A673 (cell line): ENCODE measurements at regions not wholly inside any gene's neighbourhood (a gene's known extent, or its start where the extent isn't known, plus 50 kb on each side); places are given as distances from the start of the nearest gene placed in this dataset.

Experiments used
- BruUV-seq: library from RNA; stranded (reverse); fragments of 400-500 nt; replicated peaks from 2 replicates; lab custom pipeline; 2021; lab: Mats Ljungman, UMichigan
- CTCF ChIA-PET: fragments of 300-600 bp; sonication (Branson Sonifier 250); formaldehyde crosslinking; loops from one replicate; lab custom pipeline; 2022; ENCODE audit warnings: antibody characterized with exemption; lab: Charles Lee
- POLR2A ChIA-PET: fragments of 300-600 bp; sonication (Branson Sonifier 250); formaldehyde crosslinking; loops from one replicate; lab custom pipeline; 2022; ENCODE audit warnings: antibody characterized with exemption; ENCODE audit not compliant: low non-redundant PET; lab: Charles Lee
- DNase-seq: peaks from one replicate; pipeline ENCODE4 v3.0.0-alpha.2; 2015; ENCODE audit warnings: low spot score
- H3K27ac ChIP-seq: fragments of 200-600 bp; sonication (generic); 2 replicates; pipeline ENCODE4 v1.5.1; 2016; ENCODE audit warnings: mixed run types, low read depth, mild to moderate bottlenecking, mixed read lengths, antibody characterized with exemption, low read length; ENCODE audit not compliant: poor library complexity, severe bottlenecking
- H3K27me3 ChIP-seq: fragments of 200-600 bp; sonication (generic); replicated peaks from 2 replicates; pipeline ENCODE4 v1.6.1; 2017; ENCODE audit warnings: mixed run types, low read depth, mild to moderate bottlenecking, mixed read lengths, antibody characterized with exemption, low read length; ENCODE audit not compliant: insufficient read depth, poor library complexity
- H3K36me3 ChIP-seq: fragments of 200-600 bp; sonication (generic); 2 replicates; pipeline ENCODE4 v1.6.1; 2016; ENCODE audit warnings: mixed run types, mild to moderate bottlenecking, mixed read lengths, antibody characterized with exemption, low read length; ENCODE audit not compliant: insufficient read depth, poor library complexity, severe bottlenecking
- H3K4me1 ChIP-seq: fragments of 200-600 bp; sonication (generic); 2 replicates; pipeline ENCODE4 v1.6.1; 2017; ENCODE audit warnings: mixed run types, mild to moderate bottlenecking, mixed read lengths, antibody characterized with exemption, low read length; ENCODE audit not compliant: insufficient read depth, poor library complexity, severe bottlenecking
- H3K4me3 ChIP-seq: fragments of 200-600 bp; sonication (generic); 2 replicates; pipeline ENCODE4 v1.5.1; 2016; ENCODE audit warnings: low read depth, mixed run types, mild to moderate bottlenecking, mixed read lengths, low read length; ENCODE audit not compliant: poor library complexity, severe bottlenecking
- H3K9me3 ChIP-seq: fragments of 200-600 bp; sonication (generic); 2 replicates; pipeline ENCODE4 v1.6.1; 2016; ENCODE audit warnings: mixed run types, low read depth, mild to moderate bottlenecking, mixed read lengths, antibody characterized with exemption, low read length; ENCODE audit not compliant: poor library complexity, severe bottlenecking
- EZH2 ChIP-seq: fragments of 200-600 bp; sonication (generic); IDR thresholded peaks from 2 replicates; pipeline ENCODE4 v1.6.1; 2017; ENCODE audit warnings: borderline replicate concordance, low read depth, mild to moderate bottlenecking, mixed read lengths, antibody characterized with exemption, low read length; ENCODE audit not compliant: poor library complexity, severe bottlenecking
- intact Hi-C: fragments of 100-400 bp; cut with micrococcal nuclease; formaldehyde crosslinking; loops from one replicate; pipeline ENCODE4 v1.10.0; 2022; ENCODE audit not compliant: unreplicated experiment
- TF ChIP-seq, protein P1 (sequence below): fragments of 300-800, 200-600 bp; sonication (generic); conservative IDR thresholded peaks from 2 replicates; pipeline ENCODE4 v1.5.1; 2017; ENCODE audit warnings: low read depth, mild to moderate bottlenecking, antibody characterized with exemption, low read length, moderate library complexity, mixed read lengths

DNA sequence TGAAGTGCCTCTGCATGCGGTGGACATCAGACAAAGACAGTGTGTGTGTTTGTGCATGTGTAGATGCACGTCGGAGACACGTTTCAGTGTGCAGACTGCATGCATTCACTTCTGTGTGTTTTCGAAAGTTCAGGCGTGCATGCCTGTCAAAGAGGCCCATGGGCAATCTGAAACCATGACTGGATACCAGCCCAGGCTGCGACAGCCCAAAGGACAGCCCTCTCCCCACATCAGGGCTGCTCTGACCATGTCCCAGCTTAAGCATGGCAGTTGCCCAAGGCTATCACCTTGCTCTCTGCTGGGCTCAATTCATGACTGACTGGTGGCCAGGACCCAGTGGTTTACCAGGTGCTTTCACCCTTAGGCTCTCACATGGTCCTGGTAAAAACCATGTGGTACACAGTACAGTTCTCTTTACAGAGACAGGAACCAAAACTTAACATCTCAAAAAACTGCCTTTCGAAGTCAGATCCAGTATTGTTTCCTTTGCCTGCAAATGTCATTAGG, 423.7 kb upstream of the CADM1 start:
- intact Hi-C loops: no loop called here
- no peaks in the 10 kb centered on the region for H3K36me3 ChIP-seq
- H3K27ac ChIP-seq: no peak overlapping the region
- TF ChIP-seq, protein P1, sequence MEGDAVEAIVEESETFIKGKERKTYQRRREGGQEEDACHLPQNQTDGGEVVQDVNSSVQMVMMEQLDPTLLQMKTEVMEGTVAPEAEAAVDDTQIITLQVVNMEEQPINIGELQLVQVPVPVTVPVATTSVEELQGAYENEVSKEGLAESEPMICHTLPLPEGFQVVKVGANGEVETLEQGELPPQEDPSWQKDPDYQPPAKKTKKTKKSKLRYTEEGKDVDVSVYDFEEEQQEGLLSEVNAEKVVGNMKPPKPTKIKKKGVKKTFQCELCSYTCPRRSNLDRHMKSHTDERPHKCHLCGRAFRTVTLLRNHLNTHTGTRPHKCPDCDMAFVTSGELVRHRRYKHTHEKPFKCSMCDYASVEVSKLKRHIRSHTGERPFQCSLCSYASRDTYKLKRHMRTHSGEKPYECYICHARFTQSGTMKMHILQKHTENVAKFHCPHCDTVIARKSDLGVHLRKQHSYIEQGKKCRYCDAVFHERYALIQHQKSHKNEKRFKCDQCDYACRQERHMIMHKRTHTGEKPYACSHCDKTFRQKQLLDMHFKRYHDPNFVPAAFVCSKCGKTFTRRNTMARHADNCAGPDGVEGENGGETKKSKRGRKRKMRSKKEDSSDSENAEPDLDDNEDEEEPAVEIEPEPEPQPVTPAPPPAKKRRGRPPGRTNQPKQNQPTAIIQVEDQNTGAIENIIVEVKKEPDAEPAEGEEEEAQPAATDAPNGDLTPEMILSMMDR: no peak
- no peak for TF ChIP-seq EZH2
- BruUV-seq: no TSS peak
- no peaks in the 10 kb centered on the region for H3K27me3 ChIP-seq
- ChIA-PET POLR2A (interaction anchor here (0.5 kb wide), 1 partner anchor 11 kb away, joined by 3 read pairs; no protein-coding TSS in a partner anchor), CTCF (no interaction called here)
- DNase-seq: no peak
- H3K4me1 ChIP-seq: no peaks in the 10 kb centered on the region
- no peak overlapping the region for H3K4me3 ChIP-seq
- H3K9me3 ChIP-seq: no peaks in the 10 kb centered on the region

DNA sequence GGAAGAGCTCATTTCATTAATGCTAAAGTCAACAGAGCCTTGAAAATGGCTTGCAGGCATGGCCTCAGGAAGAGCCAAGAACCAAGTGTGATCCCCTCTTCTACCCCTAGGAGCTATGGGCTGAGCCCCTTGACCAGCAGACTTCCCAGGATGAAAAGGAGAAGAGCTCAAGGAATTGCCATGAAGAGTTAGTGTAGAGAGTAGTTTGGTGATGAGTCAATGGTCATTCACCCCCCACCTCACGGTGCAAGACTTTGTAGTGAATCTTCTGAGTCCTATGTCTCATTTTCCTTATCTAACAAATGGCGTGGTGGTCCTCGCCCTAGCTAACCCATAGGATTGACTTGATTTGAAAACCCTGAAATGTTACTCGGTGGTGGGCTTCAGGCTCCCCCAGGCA, 422.4 kb upstream of the CADM1 start:
- TF ChIP-seq, protein P1: no peak
- no peak for TF ChIP-seq EZH2
- Histone ChIP-seq H3K27me3 (no peaks in the 10 kb centered on the region), H3K36me3 (no peaks in the 10 kb centered on the region), H3K4me1 (no peaks in the 10 kb centered on the region), H3K4me3 (no peak overlapping the region), H3K27ac (no peak overlapping the region), H3K9me3 (no peaks in the 10 kb centered on the region)
- BruUV-seq: no TSS peak
- intact Hi-C loops: no loop called here
- POLR2A ChIA-PET: no interaction called here
- CTCF ChIA-PET: no interaction called here
- DNase-seq: no peak

DNA sequence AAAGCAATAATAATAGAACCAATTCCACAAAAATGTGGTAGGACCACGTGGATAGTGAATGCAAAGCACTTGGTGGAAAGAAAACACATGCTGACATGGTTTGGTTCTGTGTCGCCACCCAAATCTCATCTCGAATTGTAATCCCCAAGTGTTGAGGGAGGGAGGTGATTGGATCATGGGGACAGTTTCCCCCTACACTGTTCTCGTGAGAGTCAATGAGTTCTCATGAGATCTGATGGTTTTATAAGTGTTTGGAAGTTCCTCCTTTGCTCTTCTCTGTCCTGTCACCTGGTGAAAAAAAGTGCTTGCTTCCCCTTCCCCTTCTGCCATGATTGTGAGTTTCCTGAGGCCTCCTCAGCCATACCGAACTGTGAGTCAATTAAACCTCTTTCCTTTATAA, 421.9 kb upstream of the CADM1 start:
- CTCF ChIA-PET: no interaction called here

More for the DNA sequence above, 421.9 kb upstream of the CADM1 start:
- no peaks in the 10 kb centered on the region for H3K9me3 ChIP-seq
- no peaks in the 10 kb centered on the region for H3K27me3 ChIP-seq
- POLR2A ChIA-PET: no interaction called here
- intact Hi-C loops: no loop called here
- TF ChIP-seq, protein P1: no peak
- TF ChIP-seq EZH2: no peak
- no peak for DNase-seq
- H3K4me1 ChIP-seq: no peaks in the 10 kb centered on the region
- H3K27ac ChIP-seq: no peak overlapping the region
- H3K36me3 ChIP-seq: no peaks in the 10 kb centered on the region
- H3K4me3 ChIP-seq: no peak overlapping the region
- no TSS peak for BruUV-seq
